GM18907 (cell line): ENCODE measurements at regions not wholly inside any gene's neighbourhood (a gene's known extent, or its start where the extent isn't known, plus 50 kb on each side); places are given as distances from the start of the nearest gene placed in this dataset.

Experiments used
- ATAC-seq: cut with Tn5 transposase; IDR thresholded peaks from one replicate; pipeline ENCODE4 v1.9.1; 2021; ENCODE audit warnings: mild to moderate bottlenecking, moderate library complexity; ENCODE audit not compliant: unreplicated experiment

GRCh38 chr7:116083796-116084195 lies 53.2 kb upstream of the TFEC start:
- no peak for ATAC-seq

DNA sequence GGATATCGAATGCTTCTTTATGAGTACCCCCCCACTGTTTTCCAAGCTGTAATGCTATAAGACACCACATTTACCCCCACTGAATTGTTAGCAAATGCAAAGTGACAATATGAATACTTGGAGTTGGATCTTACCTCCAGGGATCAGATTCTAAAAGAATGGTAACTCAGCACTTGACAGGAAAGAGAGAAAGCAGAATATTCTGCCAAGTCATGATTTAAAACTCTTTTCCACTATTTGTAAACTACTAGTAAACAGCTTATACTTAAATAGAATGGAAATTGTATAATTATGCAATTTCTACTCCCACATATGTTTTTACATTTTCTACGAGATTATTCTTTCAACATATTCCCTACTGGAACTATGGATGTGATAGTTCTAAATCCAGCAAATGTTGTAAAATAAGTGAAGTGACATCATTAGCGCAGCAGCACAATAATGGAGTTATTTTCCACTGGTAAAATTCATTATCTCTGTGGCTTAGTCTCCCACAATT lies 56.0 kb upstream of the TFEC start:
- ATAC-seq = no peak

DNA sequence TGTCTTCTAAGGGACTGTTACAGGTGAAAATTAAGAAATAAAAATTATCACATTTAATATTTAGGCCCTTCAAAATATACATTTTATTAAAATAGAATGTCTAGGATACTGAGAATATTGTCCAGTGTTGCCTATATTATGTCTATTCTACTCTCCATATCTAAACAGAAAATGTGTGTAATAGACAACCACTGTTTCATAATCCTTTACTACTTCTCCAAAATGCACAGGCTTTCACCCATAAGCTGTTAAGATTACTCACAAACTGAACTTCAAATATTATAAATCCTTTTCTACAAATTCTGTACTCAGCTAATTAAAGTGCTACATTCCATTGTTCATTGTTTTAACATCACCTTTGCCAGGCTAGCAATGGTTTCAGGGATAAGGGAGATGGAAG lies 56.7 kb upstream of the TFEC start:
- no peak for ATAC-seq

DNA sequence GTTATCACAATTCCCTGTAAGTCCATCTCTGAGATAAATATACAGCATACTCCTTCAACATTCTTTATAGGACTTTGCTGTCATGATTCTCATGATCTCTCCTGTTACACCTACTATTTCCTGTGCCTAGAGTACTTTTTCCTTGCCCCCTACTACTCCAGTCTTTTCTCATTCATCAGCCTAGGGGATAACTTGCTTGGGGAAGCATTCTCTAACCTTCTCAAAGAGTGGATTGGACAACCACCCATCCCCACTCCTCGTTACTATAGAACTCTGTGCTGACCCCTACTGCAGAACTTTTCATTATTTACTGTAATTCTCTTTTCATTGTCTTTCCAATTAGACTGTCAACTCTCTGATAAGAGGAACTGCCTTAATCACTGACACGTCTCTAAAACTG lies 57.4 kb upstream of the TFEC start:
- no peak for ATAC-seq

GRCh38 chr7:116089293-116089692 lies 58.7 kb upstream of the TFEC start:
- ATAC-seq = no peak

GRCh38 chr7:116093516-116094301 lies 63.1 kb upstream of the TFEC start:
- ATAC-seq = no peak

DNA sequence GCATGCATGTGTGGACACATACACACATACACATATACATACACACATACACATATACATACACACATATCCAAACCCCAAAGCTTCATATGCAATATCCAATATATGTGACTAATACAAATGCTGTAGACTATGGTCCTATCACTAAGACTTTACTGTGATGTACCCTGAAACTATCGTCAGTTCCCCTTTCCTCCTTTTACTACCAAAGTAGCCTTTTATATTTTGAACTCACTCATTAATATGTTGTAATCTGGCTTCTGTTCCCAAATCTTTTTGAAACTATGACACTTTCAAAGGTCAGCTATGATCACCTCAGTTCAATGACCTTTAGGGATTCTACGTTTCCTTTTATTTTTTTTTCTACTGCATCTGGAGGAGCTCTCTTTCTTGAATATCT lies 64.8 kb upstream of the TFEC start:
- no peak for ATAC-seq

GRCh38 chr7:116097365-116098009 lies 66.9 kb upstream of the TFEC start:
- no peak for ATAC-seq

DNA sequence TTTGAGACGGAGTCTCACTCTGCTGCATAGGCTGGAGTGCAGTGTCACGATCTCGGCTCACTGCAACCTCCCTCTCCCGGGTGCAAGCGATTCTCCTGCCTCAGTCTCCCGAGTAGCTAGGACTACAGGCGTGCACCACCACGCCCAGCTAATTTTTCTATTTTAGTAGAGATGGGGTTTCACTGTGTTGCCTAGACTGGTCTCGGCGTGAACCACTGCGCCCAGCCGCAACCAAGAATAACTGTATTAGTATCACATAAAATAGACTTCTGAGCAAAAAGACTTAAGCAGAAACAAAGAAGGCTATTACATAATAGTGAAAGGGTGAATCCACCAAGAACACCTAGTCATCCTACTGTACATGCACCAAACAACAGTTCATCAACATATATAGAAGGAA lies 67.6 kb upstream of the TFEC start:
- ATAC-seq = no peak

- no peak for ATAC-seq
Measured at GRCh38 chr7:116100626-116101025, 70.1 kb upstream of the TFEC start.

GRCh38 chr7:116101704-116102103 lies 71.1 kb upstream of the TFEC start:
- ATAC-seq = no peak

- no peak for ATAC-seq
Measured at GRCh38 chr7:116111475-116111874, 80.9 kb upstream of the TFEC start.

GRCh38 chr7:116113310-116113709 lies 82.7 kb upstream of the TFEC start:
- ATAC-seq = no peak

GRCh38 chr7:116120839-116121238 lies 89.5 kb upstream of the TES start:
- ATAC-seq = no peak

DNA sequence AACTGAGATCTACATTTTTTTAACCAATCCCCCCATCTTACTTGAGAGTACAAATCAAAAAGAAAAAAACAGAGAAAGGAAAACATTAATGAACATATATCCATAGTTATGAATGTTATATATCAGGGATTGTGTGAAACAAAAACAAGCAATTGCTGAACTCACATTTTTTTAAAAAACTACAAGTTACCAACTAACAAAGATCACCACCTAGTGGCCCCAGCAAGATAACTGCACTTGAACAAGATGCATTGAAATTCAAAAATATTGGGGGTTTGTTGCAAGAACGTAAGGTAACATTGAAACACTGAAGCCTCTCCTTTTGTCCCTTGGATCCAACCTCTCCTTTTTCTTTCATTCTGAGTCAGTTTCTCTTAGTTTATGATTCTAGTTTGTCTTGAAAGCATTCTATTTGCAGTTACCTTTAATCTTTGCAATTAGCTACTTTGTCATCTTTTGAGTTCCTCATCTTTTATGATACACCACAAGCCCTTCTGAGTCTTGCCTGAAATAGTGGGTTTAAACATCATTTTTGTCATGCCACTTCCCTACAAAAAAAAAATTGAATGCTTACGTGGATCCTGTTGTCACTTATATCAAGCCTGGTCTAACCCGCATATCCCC lies 87.3 kb upstream of the TES start:
- ATAC-seq = no peak

DNA sequence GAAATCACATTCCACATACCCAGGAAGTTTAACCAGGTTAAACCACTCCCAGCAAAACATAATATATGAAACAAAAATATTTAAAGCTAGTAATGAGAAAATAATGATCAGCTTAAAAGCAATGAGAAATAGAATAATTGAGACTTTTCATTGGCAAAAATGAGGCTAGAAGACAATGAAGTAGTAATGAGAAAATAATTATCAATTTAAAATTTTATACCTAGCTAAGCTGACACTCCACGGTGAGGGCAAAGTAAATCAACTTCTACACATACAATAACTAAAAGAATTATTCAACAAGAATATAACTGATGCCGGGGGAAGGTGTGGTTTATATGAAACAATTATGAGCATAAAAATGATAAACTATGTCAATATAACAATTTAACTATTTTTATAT lies 82.2 kb upstream of the TES start:
- ATAC-seq = no peak

- ATAC-seq = no peak
Measured at GRCh38 chr7:116135306-116135705, 75.0 kb upstream of the TES start.

- ATAC-seq = peak; percentile 98
Measured at GRCh38 chr7:116138202-116138801, 72.0 kb upstream of the TES start.

GRCh38 chr7:116139007-116139406 lies 71.3 kb upstream of the TES start:
- ATAC-seq = no peak

DNA sequence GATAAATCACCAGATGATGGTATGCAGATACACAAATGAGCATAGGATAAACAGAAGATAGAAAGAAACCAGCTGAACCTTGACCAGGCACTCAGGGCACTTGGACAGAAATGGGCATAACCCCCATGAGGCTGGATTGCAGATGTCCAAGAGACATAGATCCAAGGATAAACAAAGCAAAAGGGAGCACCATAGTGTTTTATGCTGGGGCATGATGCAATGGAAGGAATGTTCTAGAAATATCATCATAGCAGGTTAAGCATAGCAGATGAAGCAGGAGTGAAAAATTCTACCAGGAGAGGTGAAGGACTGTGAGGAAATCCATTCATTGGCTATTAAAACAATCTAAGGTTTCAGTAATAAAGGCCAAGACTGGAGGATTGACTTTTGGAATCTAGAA lies 70.5 kb upstream of the TES start:
- no peak for ATAC-seq

DNA sequence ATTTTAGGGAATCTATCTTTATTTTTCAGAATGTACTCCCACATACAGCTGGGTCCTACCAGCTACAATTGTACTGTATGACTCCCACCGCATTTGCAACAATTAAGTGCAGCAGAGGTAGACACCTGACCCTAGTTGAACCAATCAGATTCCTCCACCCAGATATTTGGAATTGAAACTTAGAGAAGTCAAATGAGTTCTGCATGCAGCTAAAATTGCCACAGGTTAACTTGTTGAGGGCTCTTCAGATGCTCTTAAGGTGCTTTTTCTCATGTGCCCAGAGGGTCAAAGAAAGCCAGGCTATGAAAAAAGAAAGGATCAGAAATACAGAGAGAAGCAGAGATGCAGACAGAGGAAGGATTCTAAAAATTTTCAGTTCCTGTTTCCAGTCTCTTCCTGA lies 68.0 kb upstream of the TES start:
- no peak for ATAC-seq

DNA sequence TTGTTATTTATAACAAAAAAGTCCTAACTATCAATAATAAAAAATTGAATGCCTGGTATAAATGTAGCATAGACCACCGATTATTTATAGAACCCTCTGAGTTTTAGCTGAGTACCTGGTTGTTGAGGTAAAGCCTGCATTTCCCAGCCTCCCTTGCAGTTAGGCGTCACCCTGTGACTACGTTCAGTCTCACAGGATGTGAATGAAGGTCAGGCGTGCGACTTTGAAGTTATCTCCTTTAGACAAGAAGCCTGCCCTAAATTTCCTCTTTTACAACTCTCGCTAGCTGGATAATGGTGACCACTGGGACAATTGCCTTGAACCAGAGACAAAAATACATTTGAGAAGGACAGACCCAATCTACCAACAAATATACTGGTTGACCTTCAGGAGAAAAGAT lies 67.5 kb upstream of the TES start:
- ATAC-seq = no peak
